ENCODE measurements at regions not wholly inside any gene's neighbourhood (a gene's known extent, or its start where the extent isn't known, plus 50 kb on each side); places are given as distances from the start of the nearest gene placed in this dataset.

DNA sequence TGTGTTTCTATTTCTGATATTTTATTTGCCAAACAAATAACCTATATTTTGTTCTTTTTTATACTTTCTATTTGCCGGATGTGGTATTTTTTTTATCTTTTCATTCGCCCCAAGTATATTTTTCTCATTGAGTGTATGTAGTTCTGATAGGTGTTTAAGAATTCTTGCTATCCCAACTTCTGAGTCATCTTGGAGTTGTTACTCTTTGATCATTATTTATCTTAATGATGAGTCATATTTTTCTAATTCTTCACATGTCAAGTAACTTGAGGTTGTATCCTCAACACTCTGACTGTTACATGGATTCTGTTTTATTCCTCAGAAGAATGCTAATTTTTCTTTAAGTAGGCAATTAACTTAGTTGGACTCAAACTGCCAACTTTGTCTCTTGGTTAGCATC, 498.1 kb downstream of the TLE1 start:
- DNase-seq (ENCODE audit: low spot score), result no peak

DNA sequence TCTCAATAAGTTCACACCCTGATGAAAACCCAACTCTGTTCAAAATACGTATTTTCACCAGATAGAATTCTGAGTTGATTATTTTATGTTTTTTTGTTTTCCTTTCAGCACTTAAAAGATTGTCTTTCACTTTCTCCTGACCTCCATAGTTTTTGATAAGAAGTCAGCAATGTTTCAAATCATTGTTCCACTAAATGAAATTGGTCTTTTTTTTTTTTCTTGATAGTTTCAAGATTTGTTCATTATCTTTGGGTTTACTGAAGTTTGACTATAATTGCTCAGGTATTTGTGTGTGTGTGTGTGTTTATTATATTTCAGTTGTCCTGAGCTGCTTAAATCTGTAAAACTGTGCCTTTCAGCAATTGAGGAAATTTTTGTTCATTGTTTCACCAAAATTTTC, 498.7 kb downstream of the TLE1 start:
- no peak for DNase-seq (ENCODE audit: low spot score)

DNA sequence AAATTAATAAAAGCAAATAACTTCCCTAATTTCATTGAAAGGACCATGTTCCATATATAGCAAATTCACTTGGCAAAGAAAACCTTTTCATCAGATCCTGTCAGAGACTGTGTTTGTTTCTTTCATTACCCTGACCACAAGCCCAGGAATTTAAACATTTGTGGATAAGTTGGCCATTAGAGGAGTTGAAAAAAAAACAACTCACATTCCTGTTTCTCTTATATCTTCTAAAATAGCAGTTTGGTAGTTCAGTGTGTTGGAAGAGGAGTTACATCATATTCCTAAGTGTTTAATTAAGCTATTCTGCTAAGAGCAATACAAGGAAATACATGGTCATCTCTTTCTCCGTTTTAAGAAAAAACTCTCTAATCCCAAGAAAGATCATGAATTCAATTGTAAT, 505.6 kb downstream of the TLE1 start:
- no peak for DNase-seq (ENCODE audit: low spot score)

DNA sequence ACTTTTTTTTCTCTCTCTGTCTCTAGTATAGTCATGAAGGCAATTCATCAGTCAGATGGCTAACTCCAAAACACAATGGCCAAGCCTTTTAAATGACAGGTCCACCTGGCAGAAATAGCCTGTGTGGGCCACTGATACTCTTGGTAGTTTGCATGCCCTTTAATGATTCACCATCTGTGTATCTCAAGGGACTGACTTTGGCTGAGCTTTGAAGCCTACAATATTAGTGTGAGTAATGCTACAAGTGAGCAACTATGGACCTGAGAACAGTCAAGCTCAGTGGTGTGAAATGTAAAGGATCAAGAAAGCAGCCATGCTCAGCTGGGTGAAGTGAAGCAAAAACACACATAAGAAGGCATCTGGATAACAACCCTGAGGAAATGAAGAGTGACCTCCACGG, 506.9 kb downstream of the TLE1 start:
- no peak for DNase-seq (ENCODE audit: low spot score)

DNA sequence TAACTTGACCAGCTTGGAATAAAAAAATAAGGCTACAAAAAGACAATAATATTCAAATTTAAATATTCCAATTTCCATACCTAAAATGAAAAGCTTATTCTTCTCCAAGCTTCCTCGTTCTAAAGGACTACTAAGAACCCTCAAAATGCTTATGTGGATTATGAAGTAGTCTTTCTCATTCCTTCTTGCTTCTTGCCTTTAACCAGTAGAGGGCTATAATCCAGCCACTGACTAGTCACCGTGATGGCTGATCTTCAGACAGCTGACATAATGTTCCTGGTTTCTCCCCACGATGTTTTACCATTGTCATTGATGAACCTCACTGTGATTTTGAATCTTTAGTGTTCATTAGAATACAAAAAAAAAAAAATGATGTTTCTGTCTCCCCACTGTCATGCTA, 515.3 kb downstream of the TLE1 start:
- DNase-seq (ENCODE audit: low spot score), result no peak

DNA sequence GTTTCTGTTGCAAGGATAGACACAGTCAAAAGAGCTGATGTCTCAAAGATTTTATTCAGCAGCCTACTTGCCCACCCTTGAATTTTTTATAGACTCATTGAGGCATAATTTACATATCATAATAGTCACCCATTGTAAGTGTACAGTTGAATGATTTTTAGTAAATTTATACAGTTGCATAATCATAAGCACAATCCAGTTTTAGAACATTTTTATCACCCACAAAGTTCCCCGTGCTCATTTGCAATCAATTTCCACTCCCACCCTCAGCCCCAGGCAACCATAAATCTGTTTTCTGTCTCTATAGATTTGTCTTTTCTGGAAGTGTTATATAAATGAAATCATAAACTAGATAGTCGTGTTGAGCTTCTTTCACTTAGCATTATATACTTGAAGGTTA, 517.7 kb downstream of the TLE1 start:
- no peak for DNase-seq (ENCODE audit: low spot score)

DNA sequence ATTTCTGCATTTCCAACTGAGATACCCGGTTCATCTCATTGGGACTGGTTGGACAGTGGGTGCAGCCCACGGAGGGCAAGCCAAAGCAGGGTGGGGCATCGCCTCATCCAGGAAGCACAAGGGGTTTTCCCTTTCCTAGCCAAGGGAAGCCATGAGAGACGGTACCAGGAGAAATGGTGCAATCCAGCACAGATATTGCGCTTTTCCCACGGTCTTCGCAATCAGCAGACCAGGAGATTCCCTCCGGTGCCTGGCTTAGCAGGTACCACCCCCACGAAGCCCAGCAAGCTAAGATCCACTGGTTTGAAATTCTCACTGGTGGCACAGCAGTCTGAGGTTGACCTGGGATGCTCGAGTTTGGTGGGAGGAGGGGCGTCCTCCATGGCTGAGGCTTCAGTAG, 527.0 kb downstream of the TLE1 start:
- no peak for DNase-seq (ENCODE audit: low spot score)

DNA sequence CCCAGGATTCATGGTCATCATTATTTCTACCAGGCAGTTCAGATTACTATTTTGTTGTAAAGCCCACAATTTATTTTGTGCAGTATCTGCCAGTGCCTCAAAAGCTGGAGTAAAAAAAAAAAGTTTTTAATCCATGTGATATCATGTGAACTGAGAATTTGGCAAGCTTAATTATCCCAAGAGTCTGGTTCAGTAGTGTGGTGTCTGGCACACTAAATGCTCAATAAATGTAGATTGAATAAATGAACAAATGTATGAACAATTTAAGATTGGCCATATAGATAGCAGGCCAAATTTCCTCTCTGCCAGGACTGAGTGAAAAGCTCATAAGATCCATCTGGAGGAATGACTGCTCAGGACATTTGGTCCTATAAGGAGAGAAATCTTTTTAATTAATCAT, 533.0 kb downstream of the TLE1 start:
- DNase-seq (ENCODE audit: low spot score), result no peak

DNA sequence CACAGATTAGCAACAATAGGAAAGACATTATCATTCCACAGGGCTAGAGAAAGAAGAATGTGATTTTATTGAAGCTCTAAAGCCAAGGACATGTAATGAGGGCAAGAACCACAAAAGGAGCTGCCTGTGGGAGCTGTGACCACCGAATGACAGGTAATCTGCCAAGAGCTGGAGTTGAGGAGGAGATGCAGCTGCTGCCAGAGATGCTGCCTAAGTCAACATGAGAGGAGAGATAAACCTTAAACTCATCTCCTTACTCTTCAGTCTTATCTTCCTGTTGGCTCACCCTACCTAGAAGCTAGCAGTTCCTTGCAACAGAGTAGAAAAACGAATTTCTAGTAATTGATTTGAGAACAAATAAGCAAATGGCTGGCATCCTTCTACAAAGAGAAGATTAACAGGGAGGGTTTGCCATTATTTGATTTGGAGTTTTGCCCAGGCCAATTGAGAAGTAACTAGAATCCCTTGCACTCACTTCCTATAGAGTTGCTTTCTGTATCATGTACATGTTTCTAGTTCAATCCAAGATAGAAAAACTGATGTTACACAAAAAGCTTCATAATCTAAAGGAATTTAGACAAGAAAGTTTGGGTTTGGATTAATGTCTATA, 539.2 kb downstream of the TLE1 start:
- DNase-seq (ENCODE audit: low spot score), result no peak

DNA sequence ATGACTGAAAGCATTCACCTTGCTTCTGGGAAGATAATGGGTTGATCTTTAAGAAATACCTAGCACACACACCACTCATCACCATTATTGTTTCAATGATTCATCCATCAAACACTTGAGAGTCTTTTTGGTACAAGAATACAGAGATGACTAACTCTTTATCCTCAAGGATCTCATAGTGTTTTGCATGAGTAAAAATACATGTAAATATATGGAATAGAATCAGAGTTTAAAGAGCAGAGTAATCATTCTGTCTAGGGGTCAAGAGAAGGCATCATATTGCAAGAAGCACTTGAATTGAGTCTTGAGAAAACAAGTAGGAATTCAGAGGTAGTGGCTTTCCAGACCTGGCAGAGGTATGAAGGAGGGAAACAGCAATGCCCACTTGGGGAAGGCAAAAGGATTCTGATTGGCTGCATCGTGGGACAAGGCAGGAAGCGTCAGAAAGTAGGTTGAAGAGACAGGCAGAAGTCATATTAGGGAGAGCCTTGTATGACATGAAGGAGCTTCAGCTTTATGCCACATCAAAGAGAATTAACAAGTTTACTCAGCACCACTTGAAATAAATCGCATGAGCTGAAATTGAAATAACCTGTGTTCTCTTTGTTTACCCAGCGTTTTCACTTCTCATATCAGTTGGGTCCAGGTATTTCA, 542.5 kb downstream of the TLE1 start:
- DNase-seq (ENCODE audit: low spot score), result no peak

DNA sequence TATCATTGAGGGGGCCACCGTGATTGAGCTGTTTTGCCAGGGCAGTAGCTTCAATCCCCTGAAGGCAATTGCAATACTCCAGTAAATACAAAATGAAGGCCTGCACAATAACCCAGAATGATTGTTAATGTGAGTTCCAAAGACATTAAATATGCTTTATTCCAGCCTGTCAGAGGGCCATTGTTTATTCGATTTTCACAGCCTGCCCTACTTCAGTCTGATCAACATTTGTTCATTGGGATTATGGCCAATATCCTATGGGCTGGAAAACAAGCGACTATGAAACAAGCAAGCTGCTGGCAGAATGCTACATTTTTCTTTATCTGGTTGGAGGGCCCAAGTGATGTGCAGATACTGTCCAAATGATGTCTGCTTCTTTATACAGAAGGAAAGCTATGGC, 543.1 kb downstream of the TLE1 start:
- DNase-seq (ENCODE audit: low spot score), result no peak

DNA sequence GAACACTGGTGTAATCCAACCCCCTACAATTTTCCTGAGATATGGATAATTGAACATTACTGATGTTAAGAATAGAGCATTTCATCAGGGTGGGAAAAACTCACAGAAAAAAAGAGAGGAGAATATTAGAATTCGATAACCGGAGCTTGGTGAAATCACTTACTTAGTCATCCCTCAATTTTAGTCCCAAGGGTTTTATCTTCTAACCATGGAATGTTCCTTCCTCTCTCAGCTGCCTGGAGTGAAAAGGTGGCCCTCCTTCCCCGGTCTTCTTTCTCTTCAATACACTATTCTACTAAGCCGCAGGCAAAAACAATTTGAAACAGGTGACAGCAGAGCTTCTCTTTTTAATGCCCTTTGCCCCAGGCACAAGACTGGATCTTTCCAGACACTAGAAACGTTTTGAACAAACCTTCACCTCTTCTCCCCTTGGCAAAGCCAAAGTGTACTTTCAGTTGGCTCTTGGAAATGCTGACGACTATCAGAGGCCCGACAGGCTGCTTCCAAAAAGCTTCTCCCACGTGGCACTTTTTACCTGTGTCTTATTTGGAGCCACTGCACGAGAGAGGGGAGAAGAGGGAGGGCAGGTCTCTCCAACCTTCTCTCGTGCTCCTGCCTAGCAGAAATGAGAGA, 543.9 kb downstream of the TLE1 start:
- DNase-seq (ENCODE audit: low spot score), result no peak

DNA sequence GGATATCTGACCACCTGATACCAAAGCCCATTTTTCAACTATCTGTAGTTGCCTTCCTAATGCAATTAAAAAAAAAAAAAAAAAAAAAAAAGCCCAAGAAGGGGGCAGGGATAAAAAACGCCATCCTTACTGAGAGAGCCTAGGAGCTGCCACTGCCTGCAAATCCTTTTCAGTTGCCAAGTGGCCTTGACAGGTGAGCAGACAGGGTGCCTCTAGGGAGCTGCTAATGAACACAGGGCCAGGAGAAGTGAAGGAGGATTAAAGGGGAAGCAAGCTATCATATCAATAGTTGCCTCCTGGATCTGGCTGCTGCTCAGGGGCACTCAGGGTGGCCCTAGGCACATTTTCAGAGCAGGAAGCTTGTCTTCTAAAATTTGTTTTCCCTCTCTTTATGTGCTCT, 547.4 kb downstream of the TLE1 start:
- no peak for DNase-seq (ENCODE audit: low spot score)

DNA sequence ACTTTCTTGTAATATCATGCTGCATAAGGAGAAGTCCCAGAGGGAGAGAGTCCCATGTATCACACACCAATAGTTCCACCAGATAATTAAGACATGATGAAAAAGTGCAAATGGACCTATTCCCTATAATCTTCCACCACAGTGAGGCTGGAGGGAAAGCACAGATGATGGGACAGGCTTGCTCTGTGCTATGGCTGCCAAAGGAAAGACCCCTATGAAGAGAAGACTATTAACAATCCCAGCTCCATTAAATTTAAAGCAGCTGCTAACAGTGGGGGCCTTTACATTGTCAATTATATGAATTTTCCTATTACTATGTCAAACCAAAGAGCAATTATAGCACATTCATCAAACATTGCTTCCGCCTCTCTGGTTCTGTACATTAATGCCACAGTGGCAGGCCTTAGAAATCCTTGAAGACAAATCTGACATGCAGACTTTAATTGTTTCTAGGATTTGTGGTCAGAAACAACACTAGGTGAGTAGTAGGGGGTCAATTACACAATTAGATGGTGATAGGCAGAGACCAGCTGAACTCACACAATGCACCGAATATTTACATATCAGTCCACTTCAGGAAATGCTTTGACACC, 551.3 kb downstream of the TLE1 start:
- DNase-seq (ENCODE audit: low spot score), result no peak

DNA sequence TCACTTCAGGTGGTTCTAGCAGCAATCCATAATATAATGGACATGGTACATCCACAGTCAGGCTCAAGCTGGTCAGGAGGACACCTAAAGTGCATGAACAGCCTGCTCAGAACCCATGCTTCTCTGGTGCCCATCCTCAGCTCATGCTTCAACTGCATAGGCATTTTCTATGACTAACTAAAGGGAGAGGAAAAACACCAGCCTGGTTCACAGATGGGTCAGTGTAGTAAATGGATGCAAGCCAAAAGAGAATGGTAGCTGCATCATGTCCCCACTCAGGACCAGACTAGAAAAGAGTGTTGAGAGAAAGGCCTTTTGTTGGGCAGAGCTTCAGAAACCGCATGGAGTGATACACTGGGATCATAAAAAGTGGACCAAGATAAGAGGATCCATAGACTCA, 556.6 kb downstream of the TLE1 start:
- DNase-seq (ENCODE audit: low spot score), result no peak

DNA sequence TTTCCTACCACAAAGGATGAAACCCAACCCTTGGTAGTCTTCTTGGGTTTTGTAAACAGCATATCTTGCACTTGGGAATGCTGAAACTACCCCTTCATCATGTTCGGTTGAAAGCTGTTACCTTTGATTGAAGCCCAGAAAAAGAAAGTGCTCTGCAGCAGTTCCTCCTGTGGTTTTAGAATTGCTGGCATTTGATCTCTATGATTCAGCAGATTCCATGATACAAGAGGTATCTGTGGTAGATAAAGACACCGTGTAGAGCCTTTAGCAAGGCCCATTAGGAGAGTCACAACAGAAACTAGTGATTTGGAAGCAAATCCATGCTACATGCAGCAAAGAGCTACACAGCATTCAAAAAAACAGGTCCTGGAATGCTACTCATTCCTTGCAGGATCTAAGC, 557.0 kb downstream of the TLE1 start:
- no peak for DNase-seq (ENCODE audit: low spot score)

DNA sequence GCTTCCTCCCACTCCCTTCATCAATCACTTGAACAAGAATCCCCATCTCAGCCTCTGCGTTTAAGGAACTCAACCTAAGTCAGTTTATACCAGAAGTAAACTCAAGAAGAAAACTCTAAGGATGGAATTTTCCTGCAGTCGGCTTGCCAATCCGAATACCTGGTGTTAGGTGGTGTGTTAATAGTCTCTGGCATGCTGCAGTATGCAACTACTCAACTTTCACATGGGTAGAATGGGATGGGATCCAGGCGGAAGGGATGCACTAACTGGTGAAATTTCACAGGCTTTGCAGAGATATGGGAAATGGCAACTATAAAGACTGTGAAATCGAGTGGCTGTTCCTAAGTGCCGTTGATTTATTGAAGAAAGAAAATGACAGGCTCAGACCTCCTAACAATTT, 560.6 kb downstream of the TLE1 start:
- DNase-seq (ENCODE audit: low spot score), result no peak

DNA sequence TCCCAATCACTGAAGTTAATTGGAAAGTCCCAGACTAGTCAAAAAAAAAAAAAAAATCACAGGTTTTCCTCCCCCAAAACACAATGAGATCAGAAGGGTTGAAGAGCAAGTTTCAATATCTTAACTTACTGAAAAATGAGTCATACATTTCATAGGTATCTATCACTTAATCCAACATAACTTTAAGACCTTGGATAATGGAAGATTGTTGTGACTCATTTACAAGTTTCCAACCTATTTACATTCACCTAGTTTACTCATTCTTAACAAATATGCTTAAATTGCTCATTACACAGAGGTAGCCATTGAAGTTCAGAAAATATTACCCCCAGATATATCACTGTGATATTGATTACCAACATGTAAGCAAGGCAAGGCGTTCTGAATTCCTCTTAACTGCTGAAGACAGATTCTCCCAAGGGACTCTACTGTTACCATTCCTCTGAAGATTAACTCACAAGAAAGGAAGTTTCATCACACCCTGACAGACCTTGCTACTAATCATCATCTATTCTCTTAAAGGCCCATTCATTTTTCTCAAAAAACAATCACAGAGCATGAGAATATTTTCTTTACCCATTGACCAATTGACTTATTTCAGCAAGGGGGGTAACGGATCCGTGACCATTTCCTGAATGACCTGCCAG, 563.8 kb downstream of the TLE1 start:
- DNase-seq (ENCODE audit: low spot score), result no peak

DNA sequence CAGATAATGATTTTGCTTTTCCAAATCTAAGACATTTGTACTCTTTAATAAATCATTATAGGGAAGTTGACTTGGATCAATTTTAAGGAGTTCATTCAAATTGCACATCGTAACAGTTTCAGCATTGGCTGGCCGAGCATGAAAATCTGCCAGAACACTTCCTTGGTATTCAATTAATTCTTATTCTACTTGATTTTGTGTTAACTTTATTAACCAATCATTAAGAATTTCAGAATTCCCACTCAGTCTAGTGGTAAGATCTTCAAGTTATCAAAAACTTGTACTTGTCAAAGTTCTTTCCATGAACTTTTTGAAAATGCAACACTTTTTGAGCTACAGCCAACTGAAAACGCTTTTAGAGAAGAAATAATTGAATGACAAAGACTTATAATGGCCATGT, 565.8 kb downstream of the TLE1 start:
- DNase-seq (ENCODE audit: low spot score), result no peak

DNA sequence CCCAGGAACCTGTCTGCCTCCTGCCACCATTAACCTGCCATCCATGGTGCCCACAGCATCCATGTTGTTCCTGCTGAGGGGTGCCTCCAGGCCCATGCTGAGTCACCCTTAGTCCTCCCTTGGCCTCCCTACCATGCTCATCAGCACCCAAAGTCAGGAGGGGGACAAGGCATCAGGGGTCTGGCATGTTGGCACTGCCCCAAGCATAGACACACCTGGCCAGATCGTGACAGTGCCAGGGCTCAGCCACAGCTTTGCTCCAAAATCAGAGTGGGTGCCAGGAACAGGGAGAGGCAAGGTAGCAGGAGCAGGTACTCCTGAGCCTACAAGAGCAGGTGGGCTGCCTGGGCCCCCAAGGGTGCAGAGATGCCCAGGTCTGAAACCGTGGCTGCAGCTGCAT, 566.6 kb downstream of the TLE1 start:
- no peak for DNase-seq (ENCODE audit: low spot score)

DNA sequence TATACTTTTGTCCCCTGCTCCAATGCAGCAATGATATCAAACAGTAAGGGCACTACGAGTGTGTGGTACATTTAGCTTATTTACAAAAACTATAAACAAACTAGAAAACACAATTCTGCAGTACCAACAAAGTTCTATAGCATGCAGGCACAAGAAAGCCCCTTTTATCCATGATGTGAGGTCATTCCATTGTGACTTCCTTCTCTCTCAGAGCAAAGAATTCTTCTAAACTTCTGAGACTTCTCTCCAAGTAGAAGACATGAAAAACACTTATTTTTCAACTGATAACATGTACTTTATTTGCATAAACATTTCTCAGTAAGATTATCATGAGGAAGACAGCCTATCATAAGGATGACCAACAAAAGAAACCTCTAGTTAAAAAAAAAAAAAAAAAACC, 569.8 kb downstream of the TLE1 start:
- DNase-seq (ENCODE audit: low spot score), result no peak

DNA sequence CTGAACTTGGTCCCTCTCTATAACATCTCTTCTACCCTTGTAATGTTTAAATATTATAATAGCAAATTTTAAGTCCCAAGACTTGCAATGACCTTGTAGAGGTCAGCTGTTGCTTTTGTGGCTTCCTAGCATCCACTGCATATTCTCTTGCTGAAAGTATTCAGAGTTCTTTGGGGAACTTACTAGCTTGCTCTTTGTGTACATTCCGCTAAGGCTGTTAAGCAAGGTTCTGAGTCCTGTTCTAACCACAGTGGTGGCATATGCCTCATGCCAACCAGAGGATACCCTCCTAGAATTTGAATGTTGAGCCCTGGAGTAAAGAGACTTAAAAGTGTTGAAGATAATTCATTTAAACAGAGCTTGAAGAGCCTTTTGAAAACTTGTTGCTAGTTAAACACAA, 570.9 kb downstream of the TLE1 start:
- no peak for DNase-seq (ENCODE audit: low spot score)
